ENCODE measurements at regions not wholly inside any gene's neighbourhood (a gene's known extent, or its start where the extent isn't known, plus 50 kb on each side); places are given as distances from the start of the nearest gene placed in this dataset.

- H3K9ac ChIP-seq (ENCODE audit: low read length in 5 of 5), result no peak overlapping the region
- no peak overlapping the region for H3K4me3 ChIP-seq (ENCODE audit: low read depth in 1 of 5, low read length in 5 of 5)
- peaks cover 0 to 10% (median 5%) of the 10 kb centered on the region in 5 donors for H3K4me1 ChIP-seq (ENCODE audit: control insufficient read depth in 5 of 5, insufficient read depth in 5 of 5, low read length in 5 of 5)
- no peaks in the 10 kb centered on the region for H3K36me3 ChIP-seq (ENCODE audit: control insufficient read depth in 5 of 5, insufficient read depth in 5 of 5, low read length in 5 of 5)
- H3K9me3 ChIP-seq (ENCODE audit: control insufficient read depth in 5 of 5, low read length in 5 of 5), result no peaks in the 10 kb centered on the region
- no peak overlapping the region for H3K27ac ChIP-seq (ENCODE audit: low read depth, low read length)
- peaks cover 0 to 3% (median 0%) of the 10 kb centered on the region in 5 donors for H3K27me3 ChIP-seq (ENCODE audit: control insufficient read depth in 5 of 5, insufficient read depth in 4 of 5, low read length in 5 of 5)
Observed at GRCh38 chr5:159451197-159452052, 121.1 kb upstream of the IL12B start.

- no peaks in the 10 kb centered on the region for H3K36me3 ChIP-seq (ENCODE audit: control insufficient read depth in 5 of 5, insufficient read depth in 5 of 5, low read length in 5 of 5)
- no peak overlapping the region for H3K4me3 ChIP-seq (ENCODE audit: low read depth in 1 of 5, low read length in 5 of 5)
- no peak overlapping the region for H3K9ac ChIP-seq (ENCODE audit: low read length in 5 of 5)
- H3K27me3 ChIP-seq (ENCODE audit: control insufficient read depth in 5 of 5, insufficient read depth in 4 of 5, low read length in 5 of 5), result peaks cover 0 to 4% (median 0%) of the 10 kb centered on the region in 5 donors
- peaks cover 0 to 10% (median 5%) of the 10 kb centered on the region in 5 donors for H3K4me1 ChIP-seq (ENCODE audit: control insufficient read depth in 5 of 5, insufficient read depth in 5 of 5, low read length in 5 of 5)
- no peak overlapping the region for H3K27ac ChIP-seq (ENCODE audit: low read depth, low read length)
- H3K9me3 ChIP-seq (ENCODE audit: control insufficient read depth in 5 of 5, low read length in 5 of 5), result no peaks in the 10 kb centered on the region
Observed at GRCh38 chr5:159452480-159453167, 122.3 kb upstream of the IL12B start.

DNA sequence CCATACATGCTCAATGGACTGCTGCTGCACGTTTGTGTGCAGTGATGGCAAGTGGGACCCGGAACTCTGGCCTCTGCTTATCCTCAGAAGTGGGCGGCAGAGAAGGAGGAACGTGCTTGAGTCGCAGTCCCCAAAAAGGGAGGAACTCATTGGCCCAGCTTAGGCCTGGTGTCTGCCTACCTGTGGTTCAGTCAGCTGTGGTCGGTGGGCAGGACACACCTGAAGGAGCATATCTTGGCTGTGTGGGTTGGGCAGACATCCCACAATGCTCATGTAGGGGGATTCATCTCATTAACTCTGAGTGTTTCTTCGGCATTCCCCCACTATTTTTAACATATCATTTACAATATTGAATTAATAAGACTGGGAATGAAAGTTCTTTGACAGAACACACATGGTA lies 122.9 kb upstream of the IL12B start:
- Histone ChIP-seq H3K36me3 (ENCODE audit: control insufficient read depth in 5 of 5, insufficient read depth in 5 of 5, low read length in 5 of 5) (no peaks in the 10 kb centered on the region), H3K27me3 (ENCODE audit: control insufficient read depth in 5 of 5, insufficient read depth in 4 of 5, low read length in 5 of 5) (peaks cover 0 to 4% (median 0%) of the 10 kb centered on the region in 5 donors), H3K9me3 (ENCODE audit: control insufficient read depth in 5 of 5, low read length in 5 of 5) (no peaks in the 10 kb centered on the region), H3K9ac (ENCODE audit: low read length in 5 of 5) (no peak overlapping the region), H3K4me1 (ENCODE audit: control insufficient read depth in 5 of 5, insufficient read depth in 5 of 5, low read length in 5 of 5) (peaks cover 0 to 10% (median 5%) of the 10 kb centered on the region in 5 donors), H3K4me3 (ENCODE audit: low read depth in 1 of 5, low read length in 5 of 5) (no peak overlapping the region), H3K27ac (ENCODE audit: low read depth, low read length) (no peak overlapping the region)

- peaks cover 0 to 4% (median 0%) of the 10 kb centered on the region in 5 donors for H3K27me3 ChIP-seq (ENCODE audit: control insufficient read depth in 5 of 5, insufficient read depth in 4 of 5, low read length in 5 of 5)
- H3K4me3 ChIP-seq (ENCODE audit: low read depth in 1 of 5, low read length in 5 of 5), result no peak overlapping the region
- no peak overlapping the region for H3K27ac ChIP-seq (ENCODE audit: low read depth, low read length)
- H3K9ac ChIP-seq (ENCODE audit: low read length in 5 of 5), result no peak overlapping the region
- peaks cover 0 to 6% (median 5%) of the 10 kb centered on the region in 5 donors for H3K4me1 ChIP-seq (ENCODE audit: control insufficient read depth in 5 of 5, insufficient read depth in 5 of 5, low read length in 5 of 5)
- H3K9me3 ChIP-seq (ENCODE audit: control insufficient read depth in 5 of 5, low read length in 5 of 5), result no peaks in the 10 kb centered on the region
- no peaks in the 10 kb centered on the region for H3K36me3 ChIP-seq (ENCODE audit: control insufficient read depth in 5 of 5, insufficient read depth in 5 of 5, low read length in 5 of 5)
Observed at GRCh38 chr5:159456261-159456660, 126.0 kb upstream of the IL12B start.

- Histone ChIP-seq H3K9me3 (ENCODE audit: control insufficient read depth in 5 of 5, low read length in 5 of 5) (no peaks in the 10 kb centered on the region), H3K4me3 (ENCODE audit: low read depth in 1 of 5, low read length in 5 of 5) (no peak overlapping the region), H3K9ac (ENCODE audit: low read length in 5 of 5) (no peak overlapping the region), H3K4me1 (ENCODE audit: control insufficient read depth in 5 of 5, insufficient read depth in 5 of 5, low read length in 5 of 5) (peaks cover 0 to under 1% (median 0%) of the 10 kb centered on the region in 5 donors), H3K27ac (ENCODE audit: low read depth, low read length) (no peak overlapping the region), H3K36me3 (ENCODE audit: control insufficient read depth in 5 of 5, insufficient read depth in 5 of 5, low read length in 5 of 5) (no peaks in the 10 kb centered on the region), H3K27me3 (ENCODE audit: control insufficient read depth in 5 of 5, insufficient read depth in 4 of 5, low read length in 5 of 5) (peaks cover 0 to 4% (median 0%) of the 10 kb centered on the region in 5 donors)
Observed at GRCh38 chr5:159456722-159457465, 126.6 kb upstream of the IL12B start.

- no peak overlapping the region for H3K4me3 ChIP-seq (ENCODE audit: low read depth in 1 of 5, low read length in 5 of 5)
- no peak overlapping the region for H3K9ac ChIP-seq (ENCODE audit: low read length in 5 of 5)
- H3K36me3 ChIP-seq (ENCODE audit: control insufficient read depth in 5 of 5, insufficient read depth in 5 of 5, low read length in 5 of 5), result no peaks in the 10 kb centered on the region
- H3K27me3 ChIP-seq (ENCODE audit: control insufficient read depth in 5 of 5, insufficient read depth in 4 of 5, low read length in 5 of 5), result peaks cover 0 to 4% (median 0%) of the 10 kb centered on the region in 5 donors
- peaks cover 0 to 4% (median 0%) of the 10 kb centered on the region in 5 donors for H3K4me1 ChIP-seq (ENCODE audit: control insufficient read depth in 5 of 5, insufficient read depth in 5 of 5, low read length in 5 of 5)
- H3K9me3 ChIP-seq (ENCODE audit: control insufficient read depth in 5 of 5, low read length in 5 of 5), result no peaks in the 10 kb centered on the region
- no peak overlapping the region for H3K27ac ChIP-seq (ENCODE audit: low read depth, low read length)
Observed at GRCh38 chr5:159458217-159458711, 128.0 kb upstream of the IL12B start.

DNA sequence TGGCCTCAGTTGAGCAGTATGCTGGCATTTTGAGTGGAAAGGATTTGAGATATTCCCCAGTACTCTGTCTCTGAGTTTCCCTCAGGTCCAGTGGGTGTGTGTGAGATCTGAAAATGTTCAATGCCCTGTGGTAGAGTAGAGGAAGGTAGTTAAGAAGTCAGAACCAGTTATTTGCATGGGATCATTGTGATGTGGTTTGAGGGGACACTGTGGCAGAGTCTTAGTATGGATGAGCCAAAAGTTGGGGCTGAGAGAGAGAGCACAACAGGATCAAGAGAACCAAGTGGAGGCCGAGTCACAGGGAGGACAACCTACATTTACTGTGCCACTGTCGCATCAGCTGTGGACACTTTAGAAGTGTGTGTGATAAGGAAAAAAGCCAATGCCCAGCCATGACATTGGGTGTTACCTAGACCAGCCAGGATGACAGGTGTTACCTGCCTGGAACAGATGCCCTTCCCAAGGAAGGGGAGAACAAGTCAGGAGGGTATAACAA lies 128.9 kb upstream of the IL12B start:
- Histone ChIP-seq H3K36me3 (ENCODE audit: control insufficient read depth in 5 of 5, insufficient read depth in 5 of 5, low read length in 5 of 5) (no peaks in the 10 kb centered on the region), H3K9ac (ENCODE audit: low read length in 5 of 5) (no peak overlapping the region), H3K27ac (ENCODE audit: low read depth, low read length) (no peak overlapping the region), H3K9me3 (ENCODE audit: control insufficient read depth in 5 of 5, low read length in 5 of 5) (no peaks in the 10 kb centered on the region), H3K4me3 (ENCODE audit: low read depth in 1 of 5, low read length in 5 of 5) (no peak overlapping the region), H3K4me1 (ENCODE audit: control insufficient read depth in 5 of 5, insufficient read depth in 5 of 5, low read length in 5 of 5) (peaks cover 0 to 4% (median 0%) of the 10 kb centered on the region in 5 donors), H3K27me3 (ENCODE audit: control insufficient read depth in 5 of 5, insufficient read depth in 4 of 5, low read length in 5 of 5) (peaks cover 0 to 4% (median 0%) of the 10 kb centered on the region in 5 donors)

DNA sequence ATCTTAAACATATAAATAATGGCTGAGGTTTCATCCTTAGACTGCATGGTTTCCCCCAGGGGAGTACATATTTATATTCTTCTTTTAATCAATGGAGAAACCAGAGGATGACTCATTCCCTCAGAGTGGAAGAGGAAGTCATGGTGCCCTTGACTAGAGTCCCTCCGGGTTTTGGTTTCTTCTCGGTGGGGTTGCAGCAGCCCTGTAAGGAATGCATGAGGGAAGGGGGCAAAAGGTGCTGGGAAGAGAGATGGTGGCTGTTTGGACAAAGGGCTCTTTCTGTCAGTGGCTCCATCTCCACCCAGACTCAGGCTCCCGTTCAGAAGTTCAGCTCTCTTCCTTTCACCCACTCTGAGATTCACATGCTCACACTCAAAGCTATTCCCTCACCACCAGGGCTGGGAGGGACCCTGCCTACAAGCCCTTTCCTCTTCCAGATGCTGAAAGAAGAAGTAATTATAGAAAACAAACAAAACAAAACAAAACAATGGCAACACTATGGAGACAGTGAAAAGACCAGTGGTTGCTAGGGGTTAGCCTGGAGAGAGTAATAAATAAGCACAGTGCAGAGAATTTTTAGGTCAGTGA lies 129.8 kb upstream of the IL12B start:
- Histone ChIP-seq H3K9me3 (ENCODE audit: control insufficient read depth in 5 of 5, low read length in 5 of 5) (no peaks in the 10 kb centered on the region), H3K27me3 (ENCODE audit: control insufficient read depth in 5 of 5, insufficient read depth in 4 of 5, low read length in 5 of 5) (peaks cover 0 to 4% (median 0%) of the 10 kb centered on the region in 5 donors), H3K27ac (ENCODE audit: low read depth, low read length) (no peak overlapping the region)

GRCh38 chr5:159463590-159464321 lies 133.5 kb upstream of the IL12B start:
- Histone ChIP-seq H3K36me3 (ENCODE audit: control insufficient read depth in 5 of 5, insufficient read depth in 5 of 5, low read length in 5 of 5) (no peaks in the 10 kb centered on the region), H3K9ac (ENCODE audit: low read length in 5 of 5) (no peak overlapping the region), H3K9me3 (ENCODE audit: control insufficient read depth in 5 of 5, low read length in 5 of 5) (no peaks in the 10 kb centered on the region), H3K4me3 (ENCODE audit: low read depth in 1 of 5, low read length in 5 of 5) (no peak overlapping the region), H3K4me1 (ENCODE audit: control insufficient read depth in 5 of 5, insufficient read depth in 5 of 5, low read length in 5 of 5) (peaks cover 0 to 4% (median 0%) of the 10 kb centered on the region in 5 donors), H3K27me3 (ENCODE audit: control insufficient read depth in 5 of 5, insufficient read depth in 4 of 5, low read length in 5 of 5) (no peaks in the 10 kb centered on the region), H3K27ac (ENCODE audit: low read depth, low read length) (no peak overlapping the region)

More for the DNA sequence above, 129.8 kb upstream of the IL12B start:
- peaks cover 0 to 4% (median 0%) of the 10 kb centered on the region in 5 donors for H3K4me1 ChIP-seq (ENCODE audit: control insufficient read depth in 5 of 5, insufficient read depth in 5 of 5, low read length in 5 of 5)
- H3K9ac ChIP-seq (ENCODE audit: low read length in 5 of 5), result no peak overlapping the region
- peak overlapping the region in 1 of 5 donors; percentile 13 for H3K4me3 ChIP-seq (ENCODE audit: low read depth in 1 of 5, low read length in 5 of 5)
- H3K36me3 ChIP-seq (ENCODE audit: control insufficient read depth in 5 of 5, insufficient read depth in 5 of 5, low read length in 5 of 5), result no peaks in the 10 kb centered on the region

Measured in subcutaneous abdominal adipose tissue (tissue), 5 donors.